ENCODE measurements at regions not wholly inside any gene's neighbourhood (a gene's known extent, or its start where the extent isn't known, plus 50 kb on each side); places are given as distances from the start of the nearest gene placed in this dataset.
"Not testable (repeated sequence)": the region's sequence is repeated elsewhere in the genome, so short reads cannot be mapped to it uniquely, and the experiment has no call there.

- Histone ChIP-seq H3K4me1 (no peaks in the 10 kb centered on the region), H3K9me3 (peaks cover 0 to 6% (median 0%) of the 10 kb centered on the region in 3 donors), H3K4me3 (no peak overlapping the region), H3K27ac (no peak overlapping the region), H3K36me3 (replicated peaks in 1 of 2; ENCODE audit: insufficient read depth in 1 of 2, low read depth in 2 of 2) (no peaks in the 10 kb centered on the region), H3K27me3 (no peaks in the 10 kb centered on the region)
- no peak for DNase-seq
- TF ChIP-seq POLR2A (IDR thresholded peaks at IDR 0.05) (no peak), CTCF (IDR thresholded peaks at IDR 0.05) (no peak)
- ATAC-seq = no peak
- intact Hi-C loops (cut with DNase I) = no loop called here
- WGBS, 2 donors = 68 to 90% methylated on average over 4 of the region's 4 CpGs
Observed at GRCh38 chr3:140883428-140884040, 58.1 kb upstream of the SLC25A36 start.

- H3K36me3 ChIP-seq (replicated peaks in 1 of 2; ENCODE audit: insufficient read depth in 1 of 2, low read depth in 2 of 2); DNase-seq; H3K9me3 ChIP-seq; H3K4me3 ChIP-seq; intact Hi-C loops (cut with DNase I); H3K27me3 ChIP-seq; H3K4me1 ChIP-seq; H3K27ac ChIP-seq; ATAC-seq: not testable (repeated sequence)
Observed at GRCh38 chr3:140885697-140886096, 55.9 kb upstream of the SLC25A36 start.

All from body of pancreas (tissue), 4 donors.